ENCODE measurements at regions not wholly inside any gene's neighbourhood (a gene's known extent, or its start where the extent isn't known, plus 50 kb on each side); places are given as distances from the start of the nearest gene placed in this dataset.

DNA sequence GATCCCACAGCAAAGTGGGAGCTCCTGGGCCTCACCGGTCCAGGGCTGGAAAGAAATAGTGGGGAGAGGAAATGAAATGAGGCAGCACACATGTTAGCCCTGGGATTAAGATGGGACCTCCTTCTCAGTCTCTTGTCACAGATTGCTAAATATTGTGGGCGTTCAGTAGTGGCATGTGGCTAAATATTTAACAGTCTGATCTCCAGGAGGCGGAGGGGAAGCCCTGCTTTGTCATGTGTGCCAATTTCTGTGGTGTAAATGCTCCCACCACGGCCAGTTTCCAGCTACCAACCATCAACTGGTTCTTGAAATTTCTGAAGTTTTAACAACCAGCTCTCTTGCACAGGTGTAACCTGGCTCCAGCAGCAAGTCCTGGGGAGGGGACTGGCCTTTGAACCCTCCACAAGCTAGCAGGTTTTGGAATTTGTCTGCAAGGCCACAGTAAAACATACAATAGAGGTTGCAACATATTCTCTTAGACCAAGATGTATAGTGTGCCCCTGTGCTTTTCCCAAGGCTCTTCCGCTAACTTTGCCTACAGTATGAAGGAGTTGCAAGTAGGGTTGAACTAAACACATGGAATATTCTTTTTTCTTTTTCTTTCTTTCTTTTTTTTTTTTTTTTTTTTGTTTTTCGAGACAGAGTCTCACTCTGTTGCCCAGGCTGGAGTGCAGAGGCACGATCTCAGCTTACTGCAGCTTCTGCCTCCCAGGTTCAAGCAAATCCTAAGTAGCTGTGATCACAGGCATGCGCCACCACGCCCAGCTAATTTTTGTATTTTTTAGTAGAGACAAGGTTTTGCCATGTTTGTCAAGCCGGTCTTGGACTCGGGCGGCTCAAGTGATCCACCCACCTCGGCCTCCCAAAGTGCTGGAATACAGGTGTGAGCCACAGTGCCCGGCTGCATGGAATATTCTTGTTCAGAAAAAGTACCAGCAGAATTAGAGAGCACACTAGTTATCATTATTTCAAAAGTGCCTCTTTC lies 103.1 kb upstream of the PCBD1 start:
- Mint-ChIP-seq H3K36me3 (no peaks in the 10 kb centered on the region), H3K27me3 (no peaks in the 10 kb centered on the region), H3K4me1 (ENCODE audit: low read depth) (no peaks in the 10 kb centered on the region), H3K27ac (no peak overlapping the region), H3K4me3 (no peak overlapping the region), H3K9me3 (ENCODE audit: low read depth) (no peaks in the 10 kb centered on the region)

DNA sequence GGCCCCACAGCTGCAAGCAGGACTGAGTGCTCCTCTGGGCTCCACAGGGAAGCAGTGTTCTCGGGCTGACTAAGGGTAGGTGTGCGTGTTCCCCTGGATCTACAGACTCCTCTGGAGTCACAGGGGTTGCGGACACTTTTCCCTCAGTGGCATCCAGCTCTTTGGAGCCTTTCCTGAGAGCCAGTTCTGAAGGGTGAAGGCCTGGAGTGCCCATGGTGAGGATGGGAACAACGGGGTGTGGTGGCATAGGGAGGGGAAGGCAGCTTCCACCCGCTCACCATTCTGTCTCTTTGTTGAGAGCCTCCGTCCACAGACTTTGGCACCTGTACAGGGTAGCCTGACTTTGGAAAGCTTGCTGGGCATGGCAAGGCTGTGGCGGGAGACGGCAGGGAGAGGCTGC lies 104.1 kb upstream of the PCBD1 start:
- Mint-ChIP-seq H3K27me3 (no peaks in the 10 kb centered on the region), H3K9me3 (ENCODE audit: low read depth) (no peaks in the 10 kb centered on the region), H3K36me3 (no peaks in the 10 kb centered on the region), H3K4me1 (ENCODE audit: low read depth) (no peaks in the 10 kb centered on the region), H3K4me3 (no peak overlapping the region), H3K27ac (no peak overlapping the region)

DNA sequence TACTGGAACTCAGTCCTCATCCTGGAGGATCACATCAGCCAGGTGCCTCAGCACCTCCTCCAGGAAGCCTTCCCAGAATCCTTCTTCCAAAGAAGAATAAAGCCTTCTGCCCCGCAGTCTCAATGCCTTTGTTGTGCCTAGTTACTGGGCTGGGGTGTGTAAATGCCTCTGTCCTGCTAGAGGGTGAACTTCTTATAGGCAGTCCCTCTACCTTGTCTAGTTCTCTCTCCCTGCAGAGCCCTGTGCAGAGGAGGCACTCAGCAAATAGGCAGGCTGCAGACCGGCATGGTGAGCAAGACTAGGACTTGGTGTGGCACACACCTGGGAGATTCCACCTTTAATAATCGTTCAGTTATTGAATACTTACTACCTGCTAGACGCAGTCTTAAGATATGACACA lies 104.7 kb upstream of the PCBD1 start:
- H3K4me3 Mint-ChIP-seq = no peak overlapping the region
- no peaks in the 10 kb centered on the region for H3K36me3 Mint-ChIP-seq
- H3K27ac Mint-ChIP-seq = no peak overlapping the region
- H3K4me1 Mint-ChIP-seq (ENCODE audit: low read depth) = no peaks in the 10 kb centered on the region
- H3K9me3 Mint-ChIP-seq (ENCODE audit: low read depth) = no peaks in the 10 kb centered on the region
- H3K27me3 Mint-ChIP-seq = no peaks in the 10 kb centered on the region

DNA sequence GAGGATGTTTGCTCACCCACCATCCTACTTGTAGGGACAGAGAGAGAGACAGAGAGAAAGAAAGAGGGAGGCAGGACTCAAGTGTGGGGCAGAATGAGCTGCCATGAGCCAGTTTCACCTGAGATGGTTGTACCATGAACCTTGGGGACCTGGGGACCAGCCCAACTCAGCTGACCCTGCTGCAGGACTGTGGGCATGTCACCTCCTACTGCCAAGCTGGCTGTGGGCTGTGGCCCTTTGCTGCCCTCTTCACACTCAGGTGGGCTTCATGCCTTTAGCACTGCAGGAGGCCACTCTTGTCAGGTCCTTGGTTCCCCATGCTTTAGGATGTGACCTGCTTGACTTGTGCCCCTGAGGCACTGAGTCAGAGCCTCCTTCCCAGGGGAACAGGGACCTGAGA lies 108.2 kb upstream of the PCBD1 start:
- no peaks in the 10 kb centered on the region for H3K36me3 Mint-ChIP-seq
- no peak overlapping the region for H3K4me3 Mint-ChIP-seq
- peaks cover 2% of the 10 kb centered on the region for H3K27me3 Mint-ChIP-seq
- no peaks in the 10 kb centered on the region for H3K4me1 Mint-ChIP-seq (ENCODE audit: low read depth)
- H3K9me3 Mint-ChIP-seq (ENCODE audit: low read depth) = no peaks in the 10 kb centered on the region
- H3K27ac Mint-ChIP-seq = no peak overlapping the region

DNA sequence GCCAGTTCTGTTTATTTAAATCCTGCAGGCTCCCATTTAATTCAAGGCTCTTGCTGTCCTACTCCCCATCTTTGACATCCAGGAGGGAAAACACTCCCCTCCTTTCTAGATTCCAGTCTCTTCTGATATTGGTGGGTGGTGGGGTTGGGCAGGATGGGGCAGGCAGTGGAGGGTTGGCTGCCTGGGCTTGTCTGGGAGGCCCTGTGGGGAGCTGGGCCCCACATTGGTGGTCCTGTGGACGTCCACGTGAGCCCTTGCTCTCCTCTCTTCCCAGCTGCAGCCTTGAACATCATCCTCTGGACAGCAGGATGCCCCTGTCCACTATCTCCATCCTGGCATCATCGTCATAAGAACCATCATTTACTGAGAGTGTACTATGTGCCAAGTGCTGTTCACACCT lies 108.9 kb upstream of the PCBD1 start:
- H3K4me3 Mint-ChIP-seq = no peak overlapping the region
- no peaks in the 10 kb centered on the region for H3K36me3 Mint-ChIP-seq
- H3K9me3 Mint-ChIP-seq (ENCODE audit: low read depth) = no peaks in the 10 kb centered on the region
- H3K27ac Mint-ChIP-seq = no peak overlapping the region
- peaks cover 2% of the 10 kb centered on the region for H3K27me3 Mint-ChIP-seq
- no peaks in the 10 kb centered on the region for H3K4me1 Mint-ChIP-seq (ENCODE audit: low read depth)

DNA sequence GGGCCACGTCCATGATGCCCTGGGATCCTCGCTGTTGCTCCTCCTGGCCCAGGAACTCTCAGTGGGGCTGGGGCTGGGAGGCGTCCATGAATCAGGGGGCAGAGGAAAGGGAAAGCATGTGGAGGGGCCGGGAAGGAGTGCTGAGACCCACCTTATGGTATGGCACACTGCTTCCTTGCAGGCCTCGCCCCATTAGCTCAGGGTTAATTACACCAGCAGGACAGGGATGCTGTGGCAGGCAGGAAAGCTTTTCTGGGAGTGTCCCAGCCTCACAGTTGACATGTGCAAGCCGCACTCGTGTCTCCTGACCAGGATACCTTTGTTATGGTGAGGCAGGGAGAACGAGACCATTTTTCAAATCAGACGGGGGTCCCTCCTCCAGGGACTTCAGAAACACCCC lies 109.7 kb upstream of the PCBD1 start:
- H3K4me3 Mint-ChIP-seq = no peak overlapping the region
- no peak overlapping the region for H3K27ac Mint-ChIP-seq
- peaks cover 3% of the 10 kb centered on the region for H3K27me3 Mint-ChIP-seq
- H3K36me3 Mint-ChIP-seq = no peaks in the 10 kb centered on the region
- H3K4me1 Mint-ChIP-seq (ENCODE audit: low read depth) = no peaks in the 10 kb centered on the region
- no peaks in the 10 kb centered on the region for H3K9me3 Mint-ChIP-seq (ENCODE audit: low read depth)

DNA sequence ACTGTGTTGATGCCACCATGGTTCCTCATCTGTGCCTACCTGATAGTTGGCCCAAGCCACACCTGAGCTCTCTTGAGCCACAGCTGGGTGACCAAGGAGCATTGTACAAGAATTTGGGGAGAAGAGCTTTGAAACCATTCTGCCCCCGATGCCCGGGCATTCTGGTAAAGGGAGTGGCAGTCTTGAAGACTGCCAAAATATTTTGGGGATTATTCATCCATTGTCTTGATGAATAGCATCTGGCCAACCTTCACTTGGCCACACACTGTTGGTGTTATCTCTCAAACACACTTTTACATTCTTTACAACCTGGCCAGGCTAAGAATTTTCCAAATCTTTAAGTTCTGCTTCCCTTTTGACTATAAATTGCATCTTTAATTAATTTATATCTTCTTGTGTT lies 113.1 kb upstream of the PCBD1 start:
- Mint-ChIP-seq H3K36me3 (no peaks in the 10 kb centered on the region), H3K27ac (no peak overlapping the region), H3K4me1 (ENCODE audit: low read depth) (no peaks in the 10 kb centered on the region), H3K27me3 (peaks cover 6% of the 10 kb centered on the region), H3K9me3 (ENCODE audit: low read depth) (no peaks in the 10 kb centered on the region), H3K4me3 (no peak overlapping the region)

DNA sequence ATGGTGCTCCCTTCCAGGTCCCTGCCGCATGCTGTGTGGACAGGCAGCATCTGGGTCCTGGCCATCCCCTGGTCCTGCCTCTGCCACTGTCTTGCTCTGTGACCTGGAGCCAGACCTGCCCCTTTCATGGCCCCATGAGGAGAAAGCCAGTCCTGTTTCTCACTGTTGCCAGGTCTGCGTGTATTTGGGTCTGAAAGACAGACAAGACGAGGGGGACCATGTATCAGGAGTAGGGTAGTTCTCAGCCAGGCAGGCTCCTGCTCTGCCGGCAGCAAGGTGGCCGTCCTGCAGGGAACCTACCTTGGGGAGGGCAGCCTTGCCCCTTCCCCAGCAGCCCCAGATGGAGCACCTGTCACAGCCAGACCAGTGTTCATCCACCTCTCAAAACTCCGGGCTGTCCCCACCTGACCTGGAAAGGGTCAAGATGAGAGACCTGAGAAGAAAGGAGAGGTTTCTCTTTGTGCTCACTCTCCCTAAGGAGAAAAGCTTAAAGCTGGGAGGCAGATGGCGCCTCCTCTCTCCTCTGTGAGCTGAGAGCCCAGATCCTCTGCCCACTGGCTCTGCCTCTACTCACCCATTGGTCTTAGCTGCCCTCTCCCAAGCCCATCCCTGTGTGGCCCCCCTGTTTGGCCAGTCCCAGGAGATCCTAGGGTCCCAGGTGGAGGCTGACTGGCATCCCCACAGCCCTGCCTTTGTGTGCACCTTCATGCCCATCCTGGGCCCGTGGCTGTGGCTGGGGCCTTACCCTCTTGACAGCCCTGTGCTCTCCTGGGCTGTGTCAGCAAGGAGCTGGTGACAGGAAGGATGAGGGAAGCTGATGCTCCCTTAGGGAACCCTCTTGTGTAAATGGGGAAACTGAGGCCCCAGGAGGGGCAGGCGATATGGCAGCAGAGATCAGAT lies 116.1 kb upstream of the PCBD1 start:
- H3K4me3 Mint-ChIP-seq = no peak overlapping the region
- peaks cover 8% of the 10 kb centered on the region for H3K27me3 Mint-ChIP-seq
- H3K27ac Mint-ChIP-seq = no peak overlapping the region
- H3K4me1 Mint-ChIP-seq (ENCODE audit: low read depth) = no peaks in the 10 kb centered on the region
- no peaks in the 10 kb centered on the region for H3K36me3 Mint-ChIP-seq
- no peaks in the 10 kb centered on the region for H3K9me3 Mint-ChIP-seq (ENCODE audit: low read depth)

DNA sequence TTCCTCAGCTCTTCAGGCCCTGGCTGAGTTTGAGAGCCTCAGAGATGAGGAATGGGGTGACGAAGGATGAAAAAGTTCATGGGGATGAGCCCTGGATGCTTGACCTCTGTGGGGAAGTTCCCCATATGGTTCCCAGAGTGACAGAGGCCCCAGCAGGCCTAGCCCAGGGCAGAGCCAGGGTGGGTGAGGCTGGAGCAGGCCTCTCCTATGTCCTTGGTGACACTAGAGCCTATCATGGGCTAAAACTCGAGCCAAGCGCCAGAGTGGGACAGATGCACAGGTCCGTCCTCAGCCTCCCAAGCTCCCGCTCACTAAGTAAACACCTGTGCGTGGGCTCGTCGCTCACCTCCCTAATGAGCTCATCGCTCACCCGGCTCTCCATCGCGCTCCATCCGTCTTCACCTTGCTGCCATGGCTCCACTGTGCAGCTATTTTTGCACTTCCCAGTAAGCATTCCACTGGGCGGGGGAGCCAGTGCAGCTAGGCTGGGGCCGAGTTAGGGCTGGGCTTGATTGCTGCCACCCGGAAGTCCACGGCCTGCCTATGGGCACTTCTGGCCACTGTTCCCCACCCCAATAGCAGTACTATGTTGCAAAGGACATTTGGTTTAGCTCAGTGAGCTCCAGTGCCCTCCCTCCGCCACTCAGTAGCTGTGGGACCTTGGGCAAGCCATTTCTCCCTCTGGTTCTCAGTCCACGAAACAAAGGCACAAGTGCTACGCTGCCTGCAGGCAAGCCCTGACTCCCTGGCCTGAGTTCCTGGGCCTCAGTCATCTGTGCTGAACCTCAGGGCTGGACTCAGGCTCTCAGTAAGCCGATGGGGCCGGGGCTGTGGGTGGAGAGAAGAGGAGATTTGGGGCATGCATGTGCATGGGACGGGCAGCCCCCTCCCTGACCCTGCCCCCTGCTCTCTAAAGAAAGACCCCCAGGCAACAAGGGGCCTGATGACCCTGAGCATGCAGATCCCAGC lies 117.3 kb upstream of the PCBD1 start:
- no peaks in the 10 kb centered on the region for H3K4me1 Mint-ChIP-seq (ENCODE audit: low read depth)
- H3K36me3 Mint-ChIP-seq = no peaks in the 10 kb centered on the region
- no peak overlapping the region for H3K27ac Mint-ChIP-seq
- no peaks in the 10 kb centered on the region for H3K9me3 Mint-ChIP-seq (ENCODE audit: low read depth)
- no peak overlapping the region for H3K4me3 Mint-ChIP-seq
- H3K27me3 Mint-ChIP-seq = peaks cover 5% of the 10 kb centered on the region

DNA sequence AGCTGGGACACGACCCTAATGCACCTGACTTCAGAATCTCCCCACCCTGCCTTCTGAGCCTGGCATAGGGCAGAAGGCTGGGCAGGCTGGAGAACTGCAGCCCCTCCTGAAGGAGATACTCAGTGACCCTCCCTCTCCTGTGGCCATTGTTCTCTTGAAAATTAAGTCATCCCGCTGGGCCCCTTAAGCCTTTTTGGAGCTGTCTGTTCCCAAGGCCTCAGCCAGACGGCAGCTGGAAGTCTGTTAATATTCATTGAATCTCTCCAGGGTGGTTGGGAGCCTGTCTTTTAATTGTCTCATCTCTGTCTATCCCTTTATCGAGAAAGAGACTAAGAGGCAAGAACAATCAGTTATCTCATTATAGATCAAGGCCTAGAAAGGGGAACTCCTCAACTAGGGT lies 118.1 kb upstream of the PCBD1 start:
- no peaks in the 10 kb centered on the region for H3K9me3 Mint-ChIP-seq (ENCODE audit: low read depth)
- H3K4me1 Mint-ChIP-seq (ENCODE audit: low read depth) = no peaks in the 10 kb centered on the region
- no peak overlapping the region for H3K4me3 Mint-ChIP-seq
- no peak overlapping the region for H3K27ac Mint-ChIP-seq
- no peaks in the 10 kb centered on the region for H3K36me3 Mint-ChIP-seq
- peaks cover 5% of the 10 kb centered on the region for H3K27me3 Mint-ChIP-seq

DNA sequence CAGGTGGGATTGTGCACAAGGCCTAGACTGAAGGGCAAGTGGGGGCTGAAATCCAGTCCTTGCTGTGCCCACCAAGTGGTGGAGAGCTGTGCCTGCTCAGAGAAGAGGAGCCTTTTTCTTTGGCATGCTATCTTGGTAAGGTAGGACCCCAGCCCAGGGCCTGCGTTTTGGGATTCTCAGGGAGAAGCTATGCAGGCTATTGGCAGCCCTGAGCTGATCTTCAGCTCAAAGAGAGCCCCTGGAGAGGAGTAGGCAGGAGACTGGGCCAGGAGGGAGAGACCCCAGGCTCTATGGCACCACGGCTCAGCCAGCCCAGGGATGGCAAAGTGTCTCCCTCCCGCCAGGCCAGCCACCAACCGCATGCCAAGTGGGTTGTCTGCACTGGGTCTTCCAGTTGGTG lies 119.2 kb upstream of the PCBD1 start:
- H3K27ac Mint-ChIP-seq = no peak overlapping the region
- H3K9me3 Mint-ChIP-seq (ENCODE audit: low read depth) = no peaks in the 10 kb centered on the region
- H3K27me3 Mint-ChIP-seq = peaks cover 5% of the 10 kb centered on the region
- no peaks in the 10 kb centered on the region for H3K36me3 Mint-ChIP-seq
- no peaks in the 10 kb centered on the region for H3K4me1 Mint-ChIP-seq (ENCODE audit: low read depth)
- no peak overlapping the region for H3K4me3 Mint-ChIP-seq

DNA sequence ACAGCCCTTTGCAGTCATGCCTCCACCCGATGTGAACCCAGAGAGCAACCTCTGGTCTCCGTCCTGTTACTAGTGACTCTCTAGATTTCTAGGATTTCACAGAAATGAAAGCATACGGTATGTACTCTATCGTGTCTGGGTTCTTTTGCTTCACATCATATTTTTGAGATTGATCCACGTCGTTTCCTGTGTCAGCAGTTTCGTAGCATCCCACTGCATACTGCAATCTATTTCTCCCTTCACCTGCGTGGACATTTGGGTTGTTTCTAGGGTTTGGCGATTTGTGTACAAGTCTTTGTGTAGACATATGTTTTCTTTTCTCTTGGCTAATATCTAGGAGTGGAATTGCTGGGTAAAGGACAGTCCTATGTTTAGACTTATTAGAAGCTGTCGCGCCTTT lies 119.8 kb upstream of the PCBD1 start:
- no peaks in the 10 kb centered on the region for H3K36me3 Mint-ChIP-seq
- H3K27me3 Mint-ChIP-seq = peaks cover 4% of the 10 kb centered on the region
- no peak overlapping the region for H3K27ac Mint-ChIP-seq
- no peaks in the 10 kb centered on the region for H3K4me1 Mint-ChIP-seq (ENCODE audit: low read depth)
- H3K9me3 Mint-ChIP-seq (ENCODE audit: low read depth) = no peaks in the 10 kb centered on the region
- H3K4me3 Mint-ChIP-seq = no peak overlapping the region

DNA sequence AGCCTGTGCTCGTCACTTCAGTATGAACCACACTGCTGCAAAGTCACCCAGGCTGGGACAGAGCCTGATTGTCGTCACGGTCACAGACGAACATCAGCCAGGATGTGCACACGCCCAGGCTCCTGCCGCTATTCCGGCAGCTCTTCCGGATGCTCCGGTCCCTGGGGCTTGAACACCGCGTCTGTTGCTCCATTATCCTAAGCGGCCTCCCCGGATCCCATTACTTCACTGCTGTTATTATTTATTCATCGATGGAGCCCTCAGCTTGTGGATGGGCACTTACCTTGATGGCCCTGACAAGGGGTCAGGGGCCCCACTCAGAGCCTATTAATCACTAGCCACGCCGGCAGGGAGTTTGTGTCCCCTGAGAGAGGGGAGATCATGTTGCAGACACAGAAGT lies 120.8 kb upstream of the PCBD1 start:
- Mint-ChIP-seq H3K27ac (no peak overlapping the region), H3K36me3 (no peaks in the 10 kb centered on the region), H3K4me1 (ENCODE audit: low read depth) (no peaks in the 10 kb centered on the region), H3K4me3 (no peak overlapping the region), H3K27me3 (peaks cover 2% of the 10 kb centered on the region), H3K9me3 (ENCODE audit: low read depth) (no peaks in the 10 kb centered on the region)

DNA sequence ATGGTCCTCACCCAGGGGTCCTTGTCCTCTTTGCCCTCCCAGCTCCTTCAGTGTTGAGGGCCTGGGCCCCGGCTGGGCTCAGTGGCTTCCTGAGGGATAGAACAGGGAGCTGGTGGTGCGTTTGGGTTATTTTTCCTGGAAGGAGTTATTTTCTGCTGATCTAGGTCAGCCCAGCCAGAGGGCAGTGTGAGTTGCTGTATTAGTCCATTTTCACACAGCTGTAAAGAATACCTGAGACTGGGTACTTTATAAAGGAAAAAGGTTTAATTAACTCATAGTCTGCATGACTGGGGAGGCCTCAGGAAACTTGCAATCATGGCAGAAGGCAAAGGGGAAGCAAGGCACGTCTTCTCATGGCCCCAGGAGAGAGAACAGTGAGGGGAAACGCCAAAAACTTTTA lies 122.4 kb upstream of the PCBD1 start:
- H3K27ac Mint-ChIP-seq = no peak overlapping the region

More for the DNA sequence above, 122.4 kb upstream of the PCBD1 start:
- H3K36me3 Mint-ChIP-seq = no peaks in the 10 kb centered on the region
- peaks cover 4% of the 10 kb centered on the region for H3K27me3 Mint-ChIP-seq
- no peaks in the 10 kb centered on the region for H3K9me3 Mint-ChIP-seq (ENCODE audit: low read depth)
- H3K4me1 Mint-ChIP-seq (ENCODE audit: low read depth) = peaks cover 2% of the 10 kb centered on the region
- no peak overlapping the region for H3K4me3 Mint-ChIP-seq

Measured in activated naive CD8-positive, alpha-beta T cell (primary cell).